ENCODE measurements at regions not wholly inside any gene's neighbourhood (a gene's known extent, or its start where the extent isn't known, plus 50 kb on each side); places are given as distances from the start of the nearest gene placed in this dataset.

GRCh38 chr3:71887256-71887655 lies 102.3 kb upstream of the PROK2 start:
- DNase-seq = no peak

GRCh38 chr3:71885006-71885405 lies 100.1 kb upstream of the PROK2 start:
- no peak for DNase-seq

- no peak for DNase-seq
Observed at GRCh38 chr3:71881732-71882131, 96.8 kb upstream of the PROK2 start.

GRCh38 chr3:71881041-71881440 lies 96.1 kb upstream of the PROK2 start:
- no peak for DNase-seq

GRCh38 chr3:71879089-71879488 lies 94.1 kb upstream of the PROK2 start:
- no peak for DNase-seq

GRCh38 chr3:71876135-71877105 lies 91.5 kb upstream of the PROK2 start:
- DNase-seq = no peak

- no peak for DNase-seq
Observed at GRCh38 chr3:71875461-71875947, 90.6 kb upstream of the PROK2 start.

- DNase-seq = no peak
Observed at GRCh38 chr3:71874618-71875017, 89.7 kb upstream of the PROK2 start.

- DNase-seq = no peak
Observed at GRCh38 chr3:71873093-71873611, 88.2 kb upstream of the PROK2 start.

- DNase-seq = no peak
Observed at GRCh38 chr3:71872256-71872655, 87.3 kb upstream of the PROK2 start.

GRCh38 chr3:71870966-71871512 lies 86.1 kb upstream of the PROK2 start:
- DNase-seq = no peak

- no peak for DNase-seq
Observed at GRCh38 chr3:71868876-71869275, 83.9 kb upstream of the PROK2 start.

GRCh38 chr3:71865727-71866126 lies 80.8 kb upstream of the PROK2 start:
- DNase-seq = no peak

- no peak for DNase-seq
Observed at GRCh38 chr3:71863563-71864190, 78.7 kb upstream of the PROK2 start.

GRCh38 chr3:71862371-71863140 lies 77.6 kb upstream of the PROK2 start:
- no peak for DNase-seq

- peak; percentile 6 for DNase-seq
Observed at GRCh38 chr3:71859123-71859519, 74.2 kb upstream of the PROK2 start.

- no peak for DNase-seq
Observed at GRCh38 chr3:71858503-71859122, 73.7 kb upstream of the PROK2 start.

GRCh38 chr3:71857956-71858355 lies 73.0 kb upstream of the PROK2 start:
- DNase-seq = no peak

- DNase-seq = no peak
Observed at GRCh38 chr3:71854706-71855105, 69.8 kb upstream of the PROK2 start.

- DNase-seq = no peak
Observed at GRCh38 chr3:71854096-71854495, 69.1 kb upstream of the PROK2 start.

GRCh38 chr3:71851878-71852277 lies 66.9 kb upstream of the PROK2 start:
- DNase-seq = no peak

GRCh38 chr3:71850654-71851053 lies 65.7 kb upstream of the PROK2 start:
- DNase-seq = no peak

Measured in NCI-H526 treated with DMSO at 0.1 percent for 48 hours (cell line).